GM19463 (cell line): ENCODE measurements at regions not wholly inside any gene's neighbourhood (a gene's known extent, or its start where the extent isn't known, plus 50 kb on each side); places are given as distances from the start of the nearest gene placed in this dataset.

Experiments used
- ATAC-seq: cut with Tn5 transposase; IDR thresholded peaks from one replicate; pipeline ENCODE4 v1.9.1; 2021; ENCODE audit warnings: mild to moderate bottlenecking, moderate library complexity; ENCODE audit not compliant: unreplicated experiment

DNA sequence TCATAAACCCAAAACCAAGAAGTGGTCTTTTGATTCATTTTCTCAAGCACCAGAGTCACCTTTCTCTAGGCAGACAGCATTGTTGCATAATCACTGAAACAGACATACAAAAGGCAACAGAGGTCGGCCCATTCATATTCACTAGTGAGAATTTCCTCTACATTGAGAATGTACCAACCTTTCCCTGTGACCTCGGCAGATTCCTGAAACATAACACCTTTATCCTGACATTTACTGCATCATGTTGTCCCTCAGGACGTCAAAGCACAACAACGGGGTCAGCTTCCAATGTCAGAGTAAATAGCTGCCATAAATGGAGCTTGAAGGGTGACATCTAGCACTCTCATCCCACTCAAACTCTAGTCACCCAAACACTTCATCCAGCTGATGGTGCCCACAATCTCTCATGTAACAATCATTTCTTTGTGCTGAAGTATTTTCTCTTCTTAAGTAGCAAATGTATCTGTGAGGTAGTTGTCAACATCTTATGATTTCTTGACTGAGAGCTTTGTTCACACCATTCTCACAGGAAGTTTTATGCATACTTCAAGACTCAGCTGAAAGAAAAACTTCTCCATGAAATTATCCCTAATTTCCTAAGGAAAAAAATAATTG is 802.6 kb upstream of the CHAC2 start:
- ATAC-seq, result no peak

DNA sequence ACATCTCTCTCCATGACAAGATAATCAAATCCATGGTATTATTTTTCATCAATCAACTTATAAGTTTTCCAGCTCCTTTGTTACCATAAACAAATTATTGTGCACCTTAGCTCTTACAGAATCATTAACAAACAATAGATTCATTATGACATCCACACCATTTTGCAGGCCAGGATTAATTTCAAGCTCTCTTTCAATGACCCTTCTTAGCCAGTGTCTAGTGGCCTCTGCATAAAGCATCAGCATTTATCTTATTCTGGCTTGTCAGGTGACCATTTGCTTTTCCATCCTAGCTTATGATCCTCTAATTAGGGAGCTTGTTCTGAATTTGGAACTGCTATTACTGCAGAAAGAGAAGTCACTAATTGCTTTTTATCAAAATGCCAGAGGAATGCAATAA is 806.2 kb upstream of the CHAC2 start:
- no peak for ATAC-seq

DNA sequence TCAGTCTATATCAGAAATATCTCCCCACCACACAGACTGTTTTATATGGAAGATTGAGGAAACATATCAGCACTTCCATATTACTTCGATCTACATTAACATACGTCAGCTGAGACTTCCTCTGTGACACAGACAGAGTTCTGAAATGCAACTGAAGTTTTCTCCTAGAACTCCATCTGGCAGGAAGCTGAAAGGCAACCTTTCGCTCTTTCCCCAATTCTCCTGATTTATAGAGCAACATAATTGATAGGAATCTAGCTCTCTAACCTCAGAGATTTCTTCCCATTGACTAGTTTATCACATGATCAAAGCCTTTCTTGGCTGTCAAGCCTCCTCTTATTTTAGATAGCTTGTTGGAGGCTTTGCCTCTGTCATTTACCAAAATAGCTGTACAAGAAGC is 806.7 kb upstream of the CHAC2 start:
- ATAC-seq, result no peak

DNA sequence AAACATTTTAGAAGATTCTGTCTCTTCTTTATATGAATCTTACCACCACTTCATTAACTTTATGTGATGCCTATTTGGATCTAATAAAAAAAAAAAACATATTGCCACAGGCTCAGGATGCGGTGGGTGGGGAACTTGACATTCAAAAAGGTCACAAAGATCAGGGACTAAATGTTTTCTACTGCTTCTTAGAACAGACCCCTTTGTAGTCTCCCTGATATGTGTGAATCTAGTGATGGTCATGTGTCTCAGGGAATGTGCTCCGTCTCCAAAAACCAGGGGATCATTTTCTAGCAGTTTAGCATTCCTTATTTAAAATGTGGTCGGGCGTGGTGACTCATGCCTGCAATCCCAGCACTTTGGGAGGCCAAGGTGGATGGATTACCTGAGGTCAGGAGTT is 807.8 kb upstream of the CHAC2 start:
- no peak for ATAC-seq

DNA sequence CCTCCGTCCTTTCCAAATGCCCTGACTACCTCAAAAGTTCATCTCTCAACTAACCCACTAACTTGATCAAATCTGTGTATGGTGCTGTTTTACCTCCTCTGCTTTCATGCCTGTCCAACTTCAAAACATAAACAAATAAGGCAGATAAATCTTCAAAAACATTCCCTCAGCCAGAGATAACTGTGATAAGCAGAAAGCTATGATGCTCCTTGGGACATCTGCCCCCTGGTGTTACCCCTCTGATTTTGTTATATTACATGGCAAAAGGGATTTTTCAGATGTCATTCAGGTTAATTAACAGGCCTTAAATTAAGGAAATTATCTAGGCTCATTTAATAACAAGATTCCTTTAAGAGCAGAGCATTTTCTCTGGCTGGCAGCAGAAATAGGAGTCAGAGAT is 810.8 kb upstream of the CHAC2 start:
- no peak for ATAC-seq

DNA sequence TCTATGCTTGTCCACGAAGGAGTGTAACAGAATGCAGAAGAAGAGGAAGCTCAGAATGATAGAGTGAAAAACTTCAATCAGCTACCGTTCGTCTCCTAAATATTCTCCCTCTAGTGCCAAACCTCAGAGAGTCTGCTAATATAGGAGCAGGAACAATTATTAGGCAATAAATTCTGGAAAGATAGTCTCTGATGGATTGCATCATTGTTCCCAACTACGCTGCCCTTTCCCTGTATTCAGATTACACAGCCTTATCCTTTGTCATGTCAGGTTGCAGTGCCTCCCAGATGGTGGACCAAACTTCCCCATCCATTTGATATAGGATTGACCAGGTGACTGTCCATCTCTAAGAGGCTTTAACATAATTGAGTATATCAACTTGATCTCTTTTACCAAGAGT is 811.5 kb upstream of the CHAC2 start:
- no peak for ATAC-seq

DNA sequence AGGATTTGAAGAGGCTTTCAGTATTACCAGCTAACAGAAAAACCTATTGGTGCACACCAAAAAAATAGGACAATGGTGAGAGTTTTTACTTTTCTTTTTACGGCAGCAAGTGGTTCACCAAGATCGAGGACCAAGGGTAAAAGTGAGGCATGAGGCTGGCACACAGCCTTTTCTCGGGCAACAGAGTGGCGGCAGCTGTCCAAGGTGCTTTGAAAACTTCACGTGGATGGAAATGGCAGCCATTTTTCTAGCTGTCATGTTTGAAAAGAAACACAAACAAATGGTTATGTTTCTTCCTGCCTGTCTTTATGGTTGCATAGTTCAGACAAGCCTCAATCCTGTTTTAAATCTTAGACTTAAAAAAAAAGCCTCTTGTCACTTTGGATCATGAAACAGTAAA is 812.5 kb upstream of the CHAC2 start:
- ATAC-seq, result no peak

DNA sequence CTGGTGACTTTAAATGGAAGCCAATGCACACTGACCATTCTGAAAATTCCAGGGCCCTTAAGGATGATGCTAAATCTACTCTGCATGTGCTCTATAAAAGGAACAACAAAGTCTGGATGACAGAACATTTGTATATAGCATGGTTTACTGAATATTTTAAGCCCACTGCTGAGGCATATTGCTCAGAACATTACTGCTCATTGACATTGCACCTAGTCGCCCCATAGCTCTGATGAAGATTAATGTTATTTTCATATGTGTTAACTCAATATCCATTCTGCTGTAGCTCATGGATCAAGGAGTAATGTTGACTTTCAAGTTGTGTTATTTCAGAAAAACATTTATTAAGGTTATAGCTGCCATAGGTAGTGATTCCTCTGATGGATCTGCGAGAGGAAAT is 827.5 kb upstream of the CHAC2 start:
- ATAC-seq, result no peak

DNA sequence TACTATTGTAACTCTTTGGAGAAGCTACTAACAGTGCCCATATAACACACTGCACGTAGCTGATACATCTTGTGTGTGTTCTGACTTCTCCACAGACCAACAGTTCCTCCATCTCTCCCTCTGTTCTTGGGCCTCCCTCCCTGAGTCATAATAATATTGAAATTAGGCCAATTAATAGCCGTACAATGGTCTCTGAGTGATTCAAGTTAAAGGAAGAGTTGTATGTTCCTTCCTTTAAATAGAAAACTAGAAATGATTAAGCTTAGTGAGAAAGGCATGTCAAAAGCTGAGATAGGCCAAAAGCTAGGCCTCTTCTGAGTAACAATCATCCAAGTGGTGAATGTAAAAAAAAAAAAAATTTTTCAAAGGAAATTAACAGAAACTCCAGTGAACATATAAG is 828.4 kb upstream of the CHAC2 start:
- no peak for ATAC-seq

DNA sequence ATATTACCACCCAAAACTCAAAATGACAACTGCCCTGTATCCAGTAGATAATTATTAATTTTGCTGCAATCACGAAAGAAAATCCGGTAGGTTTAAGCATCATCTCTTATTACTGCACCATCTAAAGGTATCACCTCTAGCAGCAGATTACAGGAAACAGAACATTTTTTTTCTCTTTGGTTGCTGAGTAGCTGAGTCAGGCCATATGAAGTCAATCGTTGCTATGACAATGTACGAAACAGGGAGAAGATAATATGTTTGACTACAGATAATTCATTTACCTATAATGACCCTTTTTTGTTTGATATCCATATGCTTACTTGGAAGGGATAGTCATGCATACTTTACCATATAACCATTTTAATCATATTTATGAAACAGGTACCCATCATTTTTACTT is 831.6 kb upstream of the CHAC2 start:
- no peak for ATAC-seq

DNA sequence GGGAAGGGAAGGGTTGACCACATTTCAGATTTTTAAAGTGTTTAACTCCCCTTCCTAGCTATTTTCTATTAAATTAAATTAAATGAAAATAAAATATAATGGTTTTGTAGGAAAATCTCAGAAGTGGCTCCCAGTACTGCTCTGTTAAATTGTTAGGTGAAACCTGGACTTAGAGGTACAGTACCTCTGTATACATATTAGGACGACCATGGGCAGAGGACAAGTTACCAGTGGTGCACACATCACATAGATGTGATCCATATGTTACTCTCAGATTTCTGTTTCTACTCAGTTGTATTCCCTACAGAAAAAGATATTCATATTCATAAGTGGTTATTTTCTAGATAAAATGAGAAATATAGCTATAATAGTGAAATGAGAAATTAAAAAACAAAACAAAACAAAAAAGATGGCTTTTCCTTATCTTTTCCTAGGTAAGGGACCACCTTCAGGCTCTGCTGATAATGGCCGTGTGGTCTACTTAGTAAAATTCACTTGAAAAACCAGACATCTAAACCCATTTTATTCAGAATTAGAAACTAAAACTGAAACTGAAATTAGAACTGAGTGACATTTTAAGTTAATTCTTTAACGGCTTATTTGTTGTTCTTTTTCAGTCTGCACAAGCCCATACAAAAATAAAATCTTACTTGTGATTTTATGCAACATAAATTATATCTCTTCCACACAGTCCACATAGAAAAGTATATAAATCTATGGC is 832.5 kb upstream of the CHAC2 start:
- ATAC-seq, result no peak

DNA sequence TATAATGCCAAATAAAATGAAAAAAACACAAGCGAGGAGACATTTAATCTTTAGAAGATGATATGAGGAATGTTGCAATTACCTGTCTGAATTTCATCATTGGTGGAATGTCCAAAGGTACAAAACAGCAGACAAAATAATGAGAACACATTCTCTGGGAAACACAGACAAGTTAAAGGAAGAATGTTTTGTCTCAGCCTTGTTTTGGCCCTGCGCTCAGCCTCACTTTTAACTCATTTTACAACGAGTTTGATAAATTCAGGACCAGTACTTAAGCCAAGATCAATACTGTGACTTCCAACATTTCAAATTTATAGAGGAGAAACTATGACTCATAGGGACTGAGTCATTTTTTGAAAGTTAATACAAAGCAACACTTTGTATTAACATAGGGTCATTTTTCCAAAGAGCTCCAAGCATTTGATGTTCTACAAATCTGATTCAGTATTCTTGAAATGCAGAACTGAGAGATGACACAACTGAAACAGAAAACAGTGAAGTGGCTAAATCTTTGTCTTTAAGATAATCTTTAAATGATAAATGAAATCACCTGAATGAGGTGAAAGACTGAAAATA is 833.2 kb upstream of the CHAC2 start:
- no peak for ATAC-seq

DNA sequence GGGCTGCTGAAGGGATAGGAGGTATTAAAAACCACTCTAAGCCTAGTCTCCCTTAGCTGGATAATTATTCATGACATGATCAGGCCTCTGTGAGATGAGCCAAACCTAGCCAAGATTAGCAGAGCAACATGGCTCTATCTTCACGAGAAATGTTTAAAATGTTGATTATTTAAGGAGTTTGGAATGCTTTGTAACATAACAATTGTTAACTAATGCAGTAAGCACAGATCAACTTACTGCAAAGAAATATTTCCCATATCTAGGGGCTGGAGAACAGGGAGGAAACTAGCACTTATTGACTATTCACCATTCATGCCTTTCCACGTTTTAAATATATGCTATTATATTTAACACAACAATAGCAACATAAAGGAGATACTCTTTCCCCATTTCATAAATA is 833.7 kb upstream of the CHAC2 start:
- ATAC-seq, result no peak

DNA sequence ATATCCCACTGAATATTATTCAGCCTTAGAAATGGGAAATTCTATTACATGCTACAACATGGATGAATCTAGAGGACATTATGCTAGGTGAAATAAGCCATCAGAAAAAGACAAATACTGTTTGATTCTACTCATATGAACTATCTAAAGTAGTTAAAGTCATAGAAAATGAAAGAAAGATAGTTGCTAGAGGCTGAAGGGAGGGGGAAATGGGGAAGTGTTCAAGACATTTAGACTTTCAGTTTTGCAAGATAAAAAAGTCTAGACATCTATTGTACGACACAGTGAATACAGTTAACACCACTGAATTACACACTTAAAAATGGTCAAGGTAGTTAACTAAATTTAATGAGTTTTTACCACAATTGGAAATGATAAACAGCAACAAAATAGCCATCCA is 835.9 kb upstream of the CHAC2 start:
- ATAC-seq, result peak; percentile 55

DNA sequence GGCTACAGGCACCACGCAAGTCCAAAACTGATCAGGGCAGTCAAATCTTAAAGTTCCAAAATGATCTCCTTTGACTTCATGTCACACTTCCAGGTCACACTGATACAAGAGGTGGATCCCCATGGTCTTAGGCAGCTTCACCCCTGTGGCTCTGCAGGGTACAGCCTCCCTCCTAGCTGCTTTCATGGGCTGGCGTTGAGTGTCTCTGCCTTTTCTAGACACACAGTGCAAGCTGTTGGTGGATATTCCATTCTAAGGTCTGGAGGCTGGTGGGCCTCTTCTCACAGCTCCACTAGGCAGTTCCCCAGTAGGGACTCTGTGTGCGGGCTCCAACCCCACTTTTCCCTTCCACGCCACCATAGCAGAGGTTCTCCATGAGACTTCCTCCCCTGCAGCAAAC is 838.2 kb upstream of the CHAC2 start:
- no peak for ATAC-seq

DNA sequence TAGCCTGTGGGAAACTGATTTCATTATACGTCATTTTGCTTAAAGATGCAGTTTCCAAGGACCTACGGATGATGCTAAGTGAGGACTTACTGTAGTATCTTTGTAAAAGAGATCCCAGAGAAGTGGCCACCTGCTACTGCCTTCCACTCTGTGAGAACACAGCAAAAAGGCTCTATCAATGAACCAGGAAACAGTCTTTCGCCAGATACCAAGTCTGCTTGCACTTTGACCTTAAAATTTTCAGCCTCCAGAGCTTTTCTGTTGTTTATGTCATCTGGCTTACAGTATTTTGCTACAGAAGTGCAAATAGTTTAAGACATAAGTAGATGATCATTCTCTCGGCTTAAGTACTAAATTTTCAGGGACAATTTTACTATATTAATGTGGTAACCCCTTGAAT is 847.9 kb upstream of the CHAC2 start:
- no peak for ATAC-seq

DNA sequence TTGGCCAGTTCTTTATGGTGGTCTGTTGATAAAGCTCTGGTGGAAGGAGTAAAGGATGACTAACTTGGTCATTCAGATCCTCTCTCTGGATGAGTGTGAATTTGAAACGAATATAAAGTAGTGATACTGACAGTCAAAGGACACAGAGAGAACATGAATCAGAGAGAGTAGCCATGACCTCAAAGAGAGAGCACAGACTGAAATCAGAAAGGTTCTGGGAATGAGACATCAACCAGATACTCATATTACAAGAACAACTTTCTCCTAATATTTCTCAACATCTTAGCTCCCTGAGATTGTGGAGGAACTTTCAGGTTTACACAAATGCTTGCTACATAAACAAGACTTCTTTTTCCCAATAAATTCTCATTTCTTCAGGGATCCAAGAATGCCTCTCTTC is 849.1 kb upstream of the CHAC2 start:
- ATAC-seq, result no peak

DNA sequence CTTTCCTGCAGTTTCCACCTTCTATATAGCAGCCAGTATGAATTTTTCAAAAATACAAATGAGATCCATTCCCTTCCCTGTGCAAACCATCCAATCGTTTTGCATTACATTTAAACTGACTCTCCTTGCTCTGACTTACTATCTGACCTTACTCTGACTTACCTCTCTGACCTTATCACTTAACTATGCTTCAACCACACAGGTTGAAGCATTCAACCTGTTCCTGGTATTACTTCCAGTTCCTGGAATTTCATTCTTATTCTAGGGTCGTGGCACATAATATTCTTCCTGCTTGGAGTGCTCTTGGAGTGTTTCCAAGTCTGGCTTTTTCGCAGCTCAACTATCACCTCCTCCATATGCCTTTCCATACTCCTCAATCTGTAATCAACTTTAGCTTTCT is 850.6 kb upstream of the CHAC2 start:
- ATAC-seq, result no peak

DNA sequence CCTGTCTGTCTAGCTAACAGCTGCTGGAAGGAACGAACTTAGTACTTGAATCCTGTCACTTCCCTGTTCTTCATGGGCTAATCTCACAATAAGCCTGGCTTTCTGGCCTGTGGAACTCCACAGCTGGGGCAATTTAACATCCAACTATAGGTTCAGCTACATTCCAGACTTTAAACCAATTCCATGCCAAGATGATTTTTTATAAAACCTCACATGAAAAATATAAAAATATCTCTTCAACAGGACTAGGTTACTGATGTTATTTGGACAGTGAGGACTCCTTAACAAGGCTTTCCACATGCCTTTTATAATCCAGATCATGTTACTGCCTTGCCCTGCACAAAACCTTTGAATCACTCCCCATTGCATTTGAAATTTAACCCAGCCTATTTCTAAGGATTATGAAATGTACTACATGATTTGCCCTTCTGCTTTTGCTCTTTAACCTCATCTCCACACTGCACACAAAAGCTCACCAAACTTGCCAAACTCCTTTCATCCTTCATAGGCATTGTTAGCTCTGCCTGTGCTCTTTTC is 863.2 kb upstream of the CHAC2 start:
- no peak for ATAC-seq

DNA sequence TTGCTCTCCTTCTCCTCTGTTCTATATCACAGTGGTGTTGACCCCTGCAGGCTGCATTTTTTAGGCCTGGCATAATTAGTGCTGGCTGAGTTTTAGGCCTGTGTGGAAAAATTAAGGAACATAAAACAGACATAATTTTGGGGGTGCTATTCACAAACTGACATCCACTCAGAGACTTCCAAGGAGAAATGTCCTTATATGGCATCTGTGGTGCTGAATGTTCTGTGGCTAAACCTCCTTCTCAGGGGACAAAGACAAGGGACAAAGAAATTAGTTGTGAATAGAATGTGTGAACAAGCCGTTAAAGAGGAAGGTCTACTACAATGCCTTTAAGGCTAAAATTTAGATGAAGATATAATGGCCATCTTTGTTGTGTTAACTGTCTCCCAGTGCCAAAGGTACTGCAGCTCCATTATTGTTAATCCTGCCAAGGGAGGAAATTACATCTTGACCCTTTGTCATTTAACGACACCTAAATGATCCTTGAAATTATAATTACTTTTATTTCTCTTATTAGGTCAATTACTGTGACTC is 870.0 kb upstream of the CHAC2 start:
- ATAC-seq, result no peak

DNA sequence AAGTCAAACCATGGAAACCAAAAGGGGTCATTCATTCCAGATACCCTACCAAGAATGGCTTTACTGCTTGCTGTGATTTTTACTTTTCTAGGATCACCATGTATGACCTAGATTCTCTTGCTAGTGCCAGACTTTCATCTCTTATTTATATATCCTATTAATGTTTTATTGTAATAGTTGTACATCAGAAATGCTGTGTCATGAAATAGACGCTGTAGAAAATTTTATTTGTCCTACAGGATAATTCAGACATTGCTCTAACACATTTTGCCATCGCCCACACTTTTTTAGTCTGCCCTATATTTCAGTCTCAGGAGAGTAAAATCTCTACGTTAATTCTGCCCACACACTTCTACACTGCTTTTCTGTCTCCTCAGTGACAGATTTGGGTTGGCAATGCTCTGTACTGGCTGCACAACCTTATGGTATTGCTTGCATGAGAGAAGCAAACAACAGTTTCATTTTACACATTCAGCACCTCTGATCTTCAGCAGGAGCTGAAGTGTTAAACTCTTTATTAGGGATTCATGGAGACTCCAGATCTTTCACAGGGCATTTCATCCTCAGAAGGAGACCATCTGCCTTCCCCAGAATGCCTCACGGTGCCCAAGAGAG is 871.8 kb upstream of the CHAC2 start:
- ATAC-seq, result no peak

DNA sequence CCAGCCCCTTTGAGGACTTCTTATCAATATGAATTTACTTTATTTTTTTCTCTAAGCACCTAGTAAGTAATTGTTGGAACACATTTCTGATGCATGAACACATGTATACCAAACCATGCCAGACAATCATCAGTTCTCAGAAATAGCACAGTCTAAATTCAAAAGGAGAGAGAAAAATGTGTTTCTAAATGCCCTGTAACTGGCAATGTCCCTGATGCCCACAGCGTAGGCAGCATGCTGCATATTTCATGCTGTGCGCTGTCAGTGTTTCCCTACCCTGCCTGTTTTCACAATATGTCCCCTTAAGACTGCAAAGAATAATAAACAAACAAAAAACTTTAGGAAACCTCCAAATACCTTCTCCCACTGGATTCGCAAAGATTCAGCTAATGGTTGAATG is 881.0 kb upstream of the CHAC2 start:
- no peak for ATAC-seq
